ELR (cell line): ENCODE measurements at regions not wholly inside any gene's neighbourhood (a gene's known extent, or its start where the extent isn't known, plus 50 kb on each side); places are given as distances from the start of the nearest gene placed in this dataset.
A peak's percentile ranks its signal among the peaks of the same experiment; 100 is the strongest.

ENCODE experiments used
- DNase-seq: peaks from one replicate; pipeline ENCODE4 v3.0.0-alpha.2; 2015; ENCODE audit warnings: low read depth

DNA sequence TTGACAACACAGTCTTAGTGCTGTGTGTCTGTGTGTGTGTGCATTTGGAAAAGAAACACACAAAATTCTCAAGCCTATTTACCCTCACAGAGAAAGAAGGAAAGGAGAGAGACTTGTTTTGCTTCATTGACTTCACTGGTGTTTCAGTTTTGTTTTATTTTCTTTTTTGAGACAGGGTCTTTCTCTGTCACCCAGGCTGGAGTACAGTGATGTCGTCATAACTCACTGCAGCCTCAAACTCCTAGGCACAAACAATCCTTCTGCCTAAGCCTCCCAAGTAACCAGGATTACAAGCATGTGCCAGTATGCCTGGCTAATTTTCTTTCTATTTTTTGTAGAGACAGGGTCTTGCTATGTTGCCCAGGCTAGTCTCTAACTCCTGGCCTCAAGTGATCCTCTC is 636.9 kb downstream of the TAFA4 start:
- no peak for DNase-seq

DNA sequence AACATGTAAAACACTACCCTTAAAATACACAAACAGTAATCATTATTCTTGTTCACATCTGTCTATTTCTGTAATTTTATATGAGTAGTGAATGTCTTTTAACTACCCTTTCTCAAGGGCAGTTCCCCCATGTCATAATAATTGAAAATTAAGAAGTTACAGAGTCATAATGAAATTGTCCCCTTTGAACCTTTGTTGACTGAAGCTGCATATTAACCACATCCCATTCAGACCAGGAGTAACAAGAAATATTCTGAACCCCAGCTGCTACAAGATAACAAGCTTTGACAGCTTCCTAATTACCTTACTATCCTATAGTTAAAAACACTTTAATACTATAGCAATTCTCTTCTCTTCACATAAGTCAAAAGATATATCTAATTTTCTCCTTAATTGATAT is 635.9 kb upstream of the SUCLG2 start:
- DNase-seq: no peak

DNA sequence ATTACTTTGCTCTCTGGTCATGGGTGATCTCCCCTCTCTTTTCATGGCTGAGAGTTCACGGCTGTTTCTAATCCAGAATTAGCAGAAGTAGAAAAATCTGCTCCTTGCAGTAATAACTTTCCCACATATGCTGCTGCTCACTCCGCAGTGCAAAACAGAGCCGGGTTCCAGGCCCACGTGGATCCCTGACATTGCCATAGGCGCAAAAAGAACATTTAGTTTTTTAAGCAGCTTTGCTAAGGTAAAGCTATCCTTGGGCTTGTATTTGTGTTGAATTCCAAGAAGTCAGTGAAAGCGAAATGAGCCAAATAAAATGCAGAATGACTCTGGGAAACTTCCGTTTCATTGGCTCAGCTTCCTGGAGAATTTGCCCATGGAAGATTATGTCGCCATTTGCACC is 633.7 kb upstream of the SUCLG2 start:
- DNase-seq: no peak

DNA sequence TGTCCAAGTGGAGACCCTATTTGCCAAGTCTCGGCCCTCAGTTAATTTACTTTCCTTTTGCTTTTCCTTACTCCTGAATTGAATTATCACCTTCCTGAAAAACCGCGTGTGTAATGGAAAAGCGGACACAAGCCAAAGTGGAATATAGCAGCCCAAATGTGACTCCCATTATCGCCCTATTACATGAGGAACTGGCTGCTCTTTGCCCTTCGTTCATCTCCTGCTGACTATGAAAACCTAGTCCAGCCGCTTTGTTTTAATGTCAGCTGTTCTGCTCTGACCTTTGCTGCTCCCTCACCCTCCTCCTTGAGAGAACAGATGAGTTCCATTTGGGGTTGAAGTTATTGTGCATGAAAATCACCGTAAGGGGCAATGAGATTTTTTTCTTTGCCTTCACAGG is 632.7 kb upstream of the SUCLG2 start:
- no peak for DNase-seq

DNA sequence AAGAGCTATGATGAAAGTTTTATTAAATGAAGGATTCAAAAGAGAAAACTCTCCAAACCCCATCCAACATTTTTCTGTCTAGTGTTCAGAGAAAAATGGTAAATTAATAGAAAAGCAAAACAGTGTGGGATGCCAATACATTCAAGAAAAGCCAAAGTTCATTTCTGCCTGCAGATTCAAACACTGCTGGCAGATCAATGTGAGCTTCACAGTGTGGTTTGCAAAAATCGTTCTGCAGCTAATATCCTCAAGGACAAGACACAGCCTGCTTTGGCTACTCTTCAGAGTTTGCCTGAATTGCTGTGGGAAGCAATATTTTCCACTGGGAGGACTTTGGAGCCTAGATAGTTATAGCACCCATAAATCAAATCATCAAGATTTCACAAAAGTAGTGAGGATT is 619.9 kb upstream of the SUCLG2 start:
- no peak for DNase-seq

DNA sequence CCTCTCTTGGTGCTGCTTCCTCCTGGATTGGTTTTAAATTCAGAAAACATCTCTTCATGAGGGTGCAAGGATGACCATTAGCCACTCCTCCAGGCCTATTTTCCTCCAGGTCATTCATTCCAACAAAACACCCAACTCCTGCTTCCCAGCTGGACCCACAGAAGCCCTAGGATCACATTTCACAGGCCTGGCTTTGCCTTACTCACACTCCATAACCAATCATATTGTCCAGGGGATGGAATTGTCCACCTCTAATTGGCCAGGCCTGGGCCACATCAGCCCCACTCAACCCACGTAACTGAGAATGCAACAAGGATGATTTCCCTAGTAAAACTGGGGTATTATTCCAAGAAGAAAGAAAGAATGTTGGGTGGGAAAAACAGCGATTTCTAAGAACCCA is 616.7 kb upstream of the SUCLG2 start:
- no peak for DNase-seq

DNA sequence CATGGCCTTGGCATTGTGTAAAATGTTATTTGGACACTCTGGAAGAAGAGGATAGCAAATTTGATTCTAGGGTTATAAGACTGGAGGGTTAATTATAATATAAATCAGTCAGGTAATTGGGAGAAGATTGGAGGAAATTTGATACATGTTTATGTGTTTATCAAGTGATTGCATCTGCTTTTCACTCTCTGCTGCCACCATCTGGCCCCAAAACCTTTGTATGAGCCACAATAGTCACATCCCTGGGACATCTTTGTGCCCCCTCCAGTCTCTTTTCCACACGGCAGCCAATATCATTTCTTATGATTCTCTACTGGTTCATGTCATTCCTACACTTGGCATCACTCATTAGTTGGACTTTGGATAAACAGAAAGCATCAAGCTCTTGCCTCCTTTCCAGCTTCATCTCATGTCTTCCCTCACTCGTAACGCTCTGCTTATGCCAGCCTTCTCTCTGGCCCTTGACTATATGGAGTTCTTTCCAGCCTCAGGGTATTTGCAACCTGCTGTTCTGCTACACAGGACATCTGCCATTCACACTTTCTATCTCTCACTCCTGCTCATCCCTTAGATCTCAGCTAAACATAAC is 602.3 kb upstream of the SUCLG2 start:
- no peak for DNase-seq

DNA sequence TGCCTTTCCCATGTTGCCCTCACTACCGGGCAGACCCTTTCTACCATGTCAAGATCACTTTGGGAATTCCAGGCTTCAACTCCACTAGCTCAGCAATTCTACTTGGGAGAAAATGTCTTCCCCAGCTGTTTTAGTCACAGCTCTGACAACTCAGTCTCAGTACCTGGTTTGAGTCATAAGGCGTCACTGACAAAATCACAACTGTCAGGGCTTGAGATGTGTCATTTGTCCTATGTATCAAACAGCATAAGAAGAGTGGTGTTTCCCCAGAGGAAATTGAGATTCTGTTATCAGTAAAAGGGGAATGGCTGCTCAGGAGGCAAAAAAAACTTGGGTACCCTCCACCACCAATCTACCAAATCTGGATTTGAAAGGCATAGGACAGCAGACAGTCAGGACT is 594.9 kb upstream of the SUCLG2 start:
- DNase-seq: no peak

DNA sequence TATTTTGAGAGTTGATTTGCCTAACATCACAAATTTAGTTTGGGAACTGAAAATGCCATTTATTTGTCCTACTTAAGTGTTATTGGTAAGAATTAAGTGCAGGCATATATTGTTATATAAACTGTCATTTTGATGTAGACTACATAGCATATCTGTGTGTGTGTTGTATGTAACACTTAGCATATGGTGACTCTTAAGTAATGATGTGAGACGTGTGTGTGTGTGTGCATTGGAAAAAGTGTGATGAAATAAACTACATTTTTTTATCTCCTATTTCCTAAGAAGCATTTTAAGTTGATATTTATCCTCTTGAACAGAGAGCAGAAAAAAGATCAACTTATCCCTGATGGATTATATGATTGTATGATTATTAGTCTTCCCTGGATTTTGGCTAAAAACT is 588.2 kb upstream of the SUCLG2 start:
- no peak for DNase-seq

DNA sequence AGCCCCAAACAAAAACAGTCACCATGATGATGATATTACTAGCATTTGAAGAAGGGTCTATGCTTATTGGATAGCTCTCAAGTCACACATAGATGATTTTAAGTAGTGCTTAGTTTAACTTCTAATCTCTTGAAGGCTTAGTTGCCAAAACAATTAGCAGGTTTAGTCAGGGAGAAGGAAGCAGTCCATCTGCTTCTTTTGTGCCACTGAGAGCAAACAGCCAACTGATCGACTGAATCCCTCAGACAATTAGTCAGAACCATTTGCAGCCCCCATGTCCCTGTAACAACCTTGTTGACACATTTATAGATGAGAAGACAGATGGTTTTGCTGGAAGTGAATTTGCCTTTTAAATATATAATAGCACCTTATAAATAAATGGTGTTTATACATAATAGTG is 585.1 kb upstream of the SUCLG2 start:
- no peak for DNase-seq

DNA sequence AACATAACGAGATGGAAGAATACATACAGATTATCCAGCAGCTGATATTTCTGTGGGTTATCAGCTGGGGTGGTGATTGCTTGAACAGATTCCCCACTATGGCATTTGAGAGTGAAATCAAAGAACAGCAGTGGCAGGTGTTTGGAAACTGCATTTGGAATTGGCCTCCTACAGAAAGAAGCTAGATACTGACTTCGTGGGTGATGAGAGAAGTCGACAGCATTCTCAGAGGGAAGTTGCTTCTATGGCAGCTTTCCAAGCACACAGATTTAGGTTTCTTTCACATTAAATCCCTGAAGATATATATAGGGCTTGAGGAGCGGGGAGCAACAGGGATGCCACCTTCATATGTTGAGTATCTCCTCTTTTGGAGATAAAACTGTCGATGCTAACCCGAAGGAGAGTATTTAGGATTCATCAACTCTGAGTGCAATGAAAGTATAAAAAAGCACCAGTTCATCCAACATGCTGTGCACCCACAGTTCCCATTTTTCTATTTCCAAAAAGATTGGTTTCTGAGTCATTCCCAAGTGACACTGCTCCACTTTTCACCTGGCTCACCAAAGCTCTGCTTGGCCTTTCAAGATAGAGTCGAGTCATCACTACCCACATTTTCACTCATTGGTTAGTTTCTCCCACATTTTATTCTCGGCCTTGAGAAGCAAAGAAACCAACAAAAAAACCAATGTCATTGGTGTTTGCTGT is 579.8 kb upstream of the SUCLG2 start:
- DNase-seq: no peak

DNA sequence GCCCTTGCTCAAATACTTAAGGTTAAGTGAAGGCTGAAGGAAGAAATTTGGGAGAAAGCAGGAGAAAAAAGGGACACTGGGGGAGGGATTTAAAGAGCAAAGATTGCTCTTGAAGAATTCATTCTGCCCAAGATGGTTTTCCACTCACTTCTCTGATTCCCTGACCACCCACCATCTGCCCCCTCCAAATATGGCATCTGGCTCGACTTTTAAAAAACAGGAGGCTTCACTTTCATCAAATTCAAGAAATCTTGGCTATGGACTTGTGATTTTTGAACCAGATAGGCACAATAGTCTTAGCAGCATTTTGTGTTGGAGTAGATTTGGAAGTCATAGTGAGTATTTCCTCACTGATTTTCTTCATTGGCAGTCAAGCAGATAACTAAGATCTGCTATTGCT is 574.4 kb upstream of the SUCLG2 start:
- no peak for DNase-seq

DNA sequence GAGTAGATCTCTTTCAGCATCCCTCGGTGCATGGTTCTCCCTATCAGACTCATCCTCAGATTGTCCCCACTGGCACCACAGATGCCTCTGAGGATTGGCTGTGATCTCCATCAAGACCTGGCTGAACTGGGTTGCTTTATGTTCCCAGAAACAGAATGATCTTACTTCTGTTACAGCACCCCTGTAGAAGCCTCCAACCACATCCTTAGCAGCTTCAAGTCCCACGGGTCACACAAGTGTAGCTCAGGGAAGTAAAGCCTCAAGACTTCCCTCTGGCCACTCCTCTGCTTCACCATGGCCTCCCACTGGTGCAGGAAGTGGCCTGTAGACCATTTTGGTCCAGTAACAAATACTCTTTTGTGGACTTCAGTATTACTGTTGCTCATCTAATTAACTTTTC is 566.4 kb upstream of the SUCLG2 start:
- DNase-seq: no peak

DNA sequence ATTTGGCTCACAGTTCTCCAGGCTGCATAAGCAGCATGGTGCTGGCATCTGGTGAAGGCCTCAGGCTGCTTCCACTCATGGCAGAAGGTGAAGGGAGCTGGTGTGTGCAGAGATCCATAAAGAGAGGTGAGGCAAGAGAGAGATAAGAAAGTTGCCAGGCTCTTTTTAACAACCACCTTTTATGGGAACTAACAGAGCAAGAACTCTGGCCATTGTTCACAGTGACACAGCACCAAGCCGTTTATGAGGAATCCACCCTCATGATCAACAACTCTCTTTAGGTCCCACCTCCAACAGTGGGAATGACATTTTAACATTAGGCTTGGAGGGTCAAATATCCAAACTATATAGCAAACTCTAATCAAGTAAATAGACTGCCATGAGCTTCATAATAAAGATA is 557.2 kb upstream of the SUCLG2 start:
- no peak for DNase-seq

DNA sequence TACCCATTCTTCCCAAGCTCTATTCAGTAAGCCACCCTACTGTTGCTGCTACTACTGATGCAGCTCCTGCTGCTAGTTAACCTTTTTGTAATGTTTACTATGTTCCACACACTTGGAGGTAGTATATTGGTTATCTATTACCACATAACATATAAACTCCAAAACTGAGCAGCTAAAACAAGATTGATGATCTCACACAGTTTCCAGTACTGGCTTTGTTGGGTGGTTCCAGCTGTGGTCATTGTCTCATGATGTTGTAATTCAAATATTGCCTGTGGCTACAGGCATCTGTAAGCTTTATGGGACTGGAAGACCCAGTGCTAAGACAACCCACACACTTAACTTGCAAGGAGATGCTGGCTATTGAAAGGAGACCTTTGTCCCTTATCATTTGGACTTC is 556.2 kb upstream of the SUCLG2 start:
- DNase-seq: no peak

DNA sequence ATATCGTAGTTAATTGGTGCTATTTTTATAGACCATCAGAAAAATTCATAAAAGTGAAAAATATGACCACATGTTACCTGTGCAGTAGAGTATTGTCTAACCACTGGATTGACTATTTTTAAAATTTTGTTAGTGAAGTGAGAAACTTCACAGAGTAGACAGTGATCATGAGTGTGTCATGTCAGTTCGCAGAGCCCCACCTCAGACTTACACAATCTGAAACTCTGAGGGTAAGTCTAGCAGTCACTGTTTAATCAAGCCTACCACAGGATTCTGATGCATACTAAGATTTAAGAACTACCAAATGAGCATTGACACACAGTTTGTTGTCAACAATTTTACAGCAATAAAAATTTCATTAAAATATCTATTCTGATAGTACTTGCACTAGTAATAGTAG is 552.9 kb upstream of the SUCLG2 start:
- DNase-seq: no peak

DNA sequence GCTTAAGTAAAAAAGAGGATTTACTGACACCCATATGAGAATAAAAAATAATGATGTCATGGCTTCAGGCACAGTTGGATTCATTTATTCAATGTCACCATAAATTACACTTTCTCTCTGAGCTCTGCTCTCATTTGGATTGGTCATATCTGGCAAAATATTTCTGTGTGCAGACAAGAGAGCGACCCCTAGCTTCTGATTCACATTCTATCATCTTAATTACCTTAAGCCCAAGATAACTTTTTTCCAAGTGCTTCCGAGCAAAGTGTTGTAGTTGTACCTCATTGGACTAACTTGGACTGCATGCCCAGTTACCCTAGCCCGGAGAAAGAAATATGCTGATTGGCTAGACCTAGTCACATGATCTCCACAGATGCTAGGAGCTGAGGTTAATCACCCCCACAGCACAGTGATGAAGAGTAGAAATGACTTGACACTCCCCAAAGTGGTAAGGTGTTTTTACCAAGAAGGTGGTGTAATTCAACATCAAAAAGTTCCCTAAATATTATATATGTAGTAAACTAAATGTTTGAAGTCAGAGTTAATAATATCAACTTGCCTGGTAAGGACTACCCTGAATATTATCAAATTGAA is 552.2 kb upstream of the SUCLG2 start:
- DNase-seq: peak; percentile 5

DNA sequence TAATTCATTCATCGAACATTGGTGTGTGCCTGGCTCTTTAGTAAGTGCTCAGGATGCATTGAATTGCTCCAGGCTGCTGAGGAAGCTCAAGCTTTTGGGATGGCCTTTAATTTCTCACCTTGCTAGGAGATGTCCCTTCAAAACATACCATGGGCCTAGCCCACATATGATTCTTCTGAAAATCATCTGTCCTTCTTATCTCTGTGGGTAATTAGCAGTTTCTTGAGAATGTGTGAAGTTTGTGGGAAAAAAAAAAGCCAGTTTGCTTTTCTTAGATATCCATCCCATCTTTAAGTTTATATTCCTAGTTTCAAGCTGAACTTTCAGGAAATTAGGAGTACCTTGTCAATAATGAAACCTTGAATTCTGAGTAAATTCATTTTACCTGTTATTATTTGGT is 532.3 kb upstream of the SUCLG2 start:
- DNase-seq: no peak

DNA sequence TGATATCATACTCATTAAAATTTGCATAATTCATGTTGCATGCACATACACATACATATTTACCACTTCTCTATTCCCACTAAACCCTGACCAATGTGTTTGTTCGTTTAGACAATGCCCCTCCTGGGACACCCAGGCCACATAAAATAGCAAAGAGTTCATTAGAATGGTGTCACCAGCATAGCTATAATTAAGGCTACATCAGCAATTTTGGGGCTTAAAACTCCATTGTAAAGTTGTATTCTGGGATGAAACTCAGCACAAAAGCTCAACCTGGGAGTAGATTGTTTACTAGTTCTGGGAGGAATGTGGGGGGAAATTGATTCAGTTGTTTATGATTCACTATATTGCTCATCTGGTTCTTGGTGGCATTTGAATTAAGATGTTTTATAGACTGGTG is 522.2 kb upstream of the SUCLG2 start:
- DNase-seq: no peak

DNA sequence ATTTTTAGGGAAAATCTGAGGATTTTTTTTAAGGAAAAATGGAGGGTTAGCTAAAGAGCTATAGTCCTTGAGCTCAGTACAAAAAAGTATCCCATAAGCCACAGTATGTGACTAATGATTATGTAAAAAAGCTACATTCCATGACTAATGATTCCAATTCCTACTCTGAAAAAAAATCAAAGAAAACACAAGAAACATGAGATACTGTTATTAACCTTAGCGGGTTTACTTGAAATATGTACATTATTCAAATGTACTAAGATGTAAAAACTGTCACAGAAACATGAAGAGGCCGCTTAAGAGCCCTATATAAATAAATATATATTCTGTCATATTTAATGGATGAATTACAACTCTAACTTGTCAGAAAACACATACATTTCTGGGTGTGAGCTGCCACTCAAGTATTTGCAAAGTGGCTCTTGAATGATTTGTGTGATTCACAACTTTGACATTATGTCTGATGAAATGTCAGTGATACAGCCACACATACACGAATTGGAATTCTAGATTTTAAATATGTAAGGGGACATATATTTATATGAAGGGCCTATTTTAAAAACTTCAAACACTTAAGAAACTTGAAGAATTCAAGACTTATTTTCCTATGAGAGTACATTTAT is 518.7 kb upstream of the SUCLG2 start:
- no peak for DNase-seq

DNA sequence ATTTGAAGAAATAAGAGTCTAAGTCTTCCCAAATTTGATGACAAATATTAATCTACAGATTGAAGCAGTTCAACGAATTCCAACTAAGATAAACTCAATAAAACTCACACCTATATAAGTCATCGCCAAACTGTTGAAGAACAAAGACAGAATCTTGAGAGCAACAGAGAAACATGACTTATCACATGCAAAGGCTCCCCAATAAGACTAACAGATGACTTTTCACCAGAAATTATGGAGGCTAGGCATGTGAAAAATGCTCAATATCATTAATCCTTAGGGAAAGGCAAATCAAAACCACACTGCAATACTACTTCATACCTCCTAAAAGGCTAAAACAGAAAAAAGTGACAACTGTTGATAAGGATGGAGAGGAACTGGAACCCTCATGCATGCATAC is 517.6 kb upstream of the SUCLG2 start:
- DNase-seq: no peak

DNA sequence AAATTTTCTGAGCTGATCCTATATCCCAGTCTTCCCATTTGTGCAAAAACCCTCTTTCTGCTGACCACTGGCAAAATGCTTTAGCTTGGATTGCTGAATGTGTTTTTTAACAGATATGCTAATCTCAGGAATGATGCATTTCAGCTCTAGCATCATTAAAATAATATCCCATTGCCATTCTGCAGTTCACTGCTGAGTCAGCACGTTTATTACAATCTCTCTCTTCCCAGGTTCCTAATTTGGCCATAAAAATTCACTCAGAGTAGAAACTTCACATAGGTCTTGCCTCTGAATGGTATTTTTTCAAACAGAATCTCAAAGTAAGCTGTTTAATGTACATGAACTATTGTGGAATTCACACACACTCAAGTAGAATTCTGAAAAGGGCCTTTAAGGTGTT is 509.6 kb upstream of the SUCLG2 start:
- DNase-seq: no peak

DNA sequence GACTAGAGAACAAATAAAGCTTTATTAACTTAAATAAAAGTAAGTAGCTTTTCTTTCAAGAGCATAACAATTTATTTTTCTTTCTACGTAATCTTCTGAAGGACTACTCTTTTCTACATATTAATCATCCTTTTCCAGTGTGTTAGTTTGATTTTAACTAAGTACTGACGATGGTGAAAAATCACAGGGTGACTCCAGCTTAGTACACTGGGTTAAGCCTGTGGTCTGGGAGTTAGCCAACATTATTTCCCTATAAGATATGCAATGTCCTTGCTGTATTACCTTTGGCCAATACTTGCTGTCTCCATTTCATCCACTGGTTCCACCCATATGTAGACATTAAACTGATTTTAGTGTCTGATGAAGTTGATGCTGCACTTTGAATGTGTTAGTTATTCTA is 508.6 kb upstream of the SUCLG2 start:
- no peak for DNase-seq

DNA sequence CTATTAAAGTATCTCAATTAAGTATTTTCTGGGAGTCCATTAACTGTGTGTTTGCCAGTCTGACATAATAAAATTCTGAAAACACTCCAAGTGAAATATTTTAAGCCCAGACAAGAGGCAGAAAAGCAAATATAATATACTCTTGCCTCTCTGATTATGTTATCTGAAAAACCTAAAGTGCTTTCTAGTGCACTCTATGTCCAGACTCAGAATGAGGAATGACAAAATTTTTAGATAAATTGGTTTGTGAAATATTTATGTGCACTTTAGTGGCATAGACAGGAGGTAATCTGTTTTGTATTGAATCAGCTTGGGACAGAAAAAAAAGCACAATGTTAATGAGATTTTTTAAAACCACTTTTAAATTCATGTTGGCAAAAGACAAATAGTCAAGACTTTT is 508.2 kb upstream of the SUCLG2 start:
- DNase-seq: no peak
